Omental fat pad (tissue), 3 donors: ENCODE measurements at regions not wholly inside any gene's neighbourhood (a gene's known extent, or its start where the extent isn't known, plus 50 kb on each side); places are given as distances from the start of the nearest gene placed in this dataset.
A peak's percentile ranks its signal among the peaks of the same experiment; 100 is the strongest.
"Not testable (repeated sequence)": the region's sequence is repeated elsewhere in the genome, so short reads cannot be mapped to it uniquely, and the experiment has no call there.

Source experiments
- ATAC-seq: fragments of 150-250 bp; one replicate; pipeline ENCODE4 v1.9.1; 2016; ENCODE audit warnings: mild to moderate bottlenecking, moderate library complexity; ENCODE audit not compliant: low FRiP score
- DNase-seq: peaks from one replicate; pipeline ENCODE4 v3.0.0-alpha.2; 2019; ENCODE audit warnings: low spot score
- CTCF ChIP-seq, 3 donors: fragments of 450-650 bp; IDR thresholded peaks; one replicate each; pipeline ENCODE4 v1.5.1; 2016 to 2017; ENCODE audit warnings: antibody characterized with exemption in 3 of 3, mild to moderate bottlenecking in 3 of 3, moderate library complexity in 2 of 3

GRCh38 chr22:11318633-11319032 is 4209.4 kb upstream of the OR11H1 start:
- ATAC-seq = not testable (repeated sequence)

GRCh38 chr22:11324439-11325037 is 4203.5 kb upstream of the OR11H1 start:
- ATAC-seq, DNase-seq: not testable (repeated sequence)

More at GRCh38 chr22:11318633-11319032, 4209.4 kb upstream of the OR11H1 start:
- DNase-seq = not testable (repeated sequence)

GRCh38 chr22:11325767-11326166 is 4202.2 kb upstream of the OR11H1 start:
- DNase-seq (no peak), ATAC-seq (no peak)
- no peak for TF ChIP-seq CTCF (IDR thresholded peaks at IDR 0.05)

- DNase-seq, ATAC-seq: not testable (repeated sequence)
Measured at GRCh38 chr22:11341387-11342068, 4186.5 kb upstream of the OR11H1 start.

- not testable (repeated sequence) for DNase-seq, ATAC-seq
Measured at GRCh38 chr22:11351181-11351580, 4176.8 kb upstream of the OR11H1 start.

GRCh38 chr22:11352287-11352686 is 4175.7 kb upstream of the OR11H1 start:
- DNase-seq, ATAC-seq: not testable (repeated sequence)

GRCh38 chr22:11360632-11361031 is 4167.4 kb upstream of the OR11H1 start:
- no peak for TF ChIP-seq CTCF (IDR thresholded peaks at IDR 0.05)
- DNase-seq (no peak), ATAC-seq (no peak)

- DNase-seq, ATAC-seq: not testable (repeated sequence)
Measured at GRCh38 chr22:11361496-11361895, 4166.5 kb upstream of the OR11H1 start.

GRCh38 chr22:11369612-11370307 is 4158.2 kb upstream of the OR11H1 start:
- peak; percentile 87 for ATAC-seq
- not testable (repeated sequence) for DNase-seq

GRCh38 chr22:11370311-11370710 is 4157.7 kb upstream of the OR11H1 start:
- not testable (repeated sequence) for DNase-seq
- ATAC-seq = peak; percentile 74
